ENCODE measurements at regions not wholly inside any gene's neighbourhood (a gene's known extent, or its start where the extent isn't known, plus 50 kb on each side); places are given as distances from the start of the nearest gene placed in this dataset.
"Not testable (repeated sequence)": the region's sequence is repeated elsewhere in the genome, so short reads cannot be mapped to it uniquely, and the experiment has no call there.

GRCh38 chr13:87376081-87376480, 295.1 kb upstream of the SLITRK5 start:
- no peak for DNase-seq

- DNase-seq, result no peak
Measured at GRCh38 chr13:87384099-87384498, 287.1 kb upstream of the SLITRK5 start.

GRCh38 chr13:87393358-87393757, 277.8 kb upstream of the SLITRK5 start:
- DNase-seq, result no peak

- no peak for DNase-seq
Measured at GRCh38 chr13:87398047-87398446, 273.1 kb upstream of the SLITRK5 start.

- no peak for DNase-seq
Measured at GRCh38 chr13:87403748-87404432, 267.3 kb upstream of the SLITRK5 start.

GRCh38 chr13:87426742-87427141, 244.4 kb upstream of the SLITRK5 start:
- DNase-seq, result no peak

- no peak for DNase-seq
Measured at GRCh38 chr13:87444135-87444534, 227.0 kb upstream of the SLITRK5 start.

GRCh38 chr13:87452281-87452680, 218.9 kb upstream of the SLITRK5 start:
- DNase-seq, result no peak

- peak; percentile 19 for DNase-seq
Measured at GRCh38 chr13:87453244-87453643, 217.9 kb upstream of the SLITRK5 start.

- no peak for DNase-seq
Measured at GRCh38 chr13:87459419-87459818, 211.8 kb upstream of the SLITRK5 start.

GRCh38 chr13:87497426-87497825, 173.7 kb upstream of the SLITRK5 start:
- DNase-seq, result no peak

- no peak for DNase-seq
Measured at GRCh38 chr13:87498681-87499080, 172.5 kb upstream of the SLITRK5 start.

GRCh38 chr13:87524775-87525174, 146.4 kb upstream of the SLITRK5 start:
- no peak for DNase-seq

- DNase-seq, result no peak
Measured at GRCh38 chr13:87533776-87534175, 137.4 kb upstream of the SLITRK5 start.

- DNase-seq, result no peak
Measured at GRCh38 chr13:87535911-87536310, 135.3 kb upstream of the SLITRK5 start.

GRCh38 chr13:87536499-87536898, 134.7 kb upstream of the SLITRK5 start:
- DNase-seq, result no peak

GRCh38 chr13:87536899-87537298, 134.3 kb upstream of the SLITRK5 start:
- DNase-seq, result no peak

- DNase-seq, result no peak
Measured at GRCh38 chr13:87537951-87538350, 133.2 kb upstream of the SLITRK5 start.

- DNase-seq, result no peak
Measured at GRCh38 chr13:87538366-87539052, 132.7 kb upstream of the SLITRK5 start.

- DNase-seq, result no peak
Measured at GRCh38 chr13:87553142-87553541, 118.0 kb upstream of the SLITRK5 start.

GRCh38 chr13:87554045-87554444, 117.1 kb upstream of the SLITRK5 start:
- DNase-seq, result no peak

GRCh38 chr13:87557788-87558187, 113.4 kb upstream of the SLITRK5 start:
- no peak for DNase-seq

- not testable (repeated sequence) for DNase-seq
Measured at GRCh38 chr13:87561580-87561979, 109.6 kb upstream of the SLITRK5 start.

- DNase-seq, result no peak
Measured at GRCh38 chr13:87570669-87571068, 100.5 kb upstream of the SLITRK5 start.

- DNase-seq, result no peak
Measured at GRCh38 chr13:87582399-87582798, 88.8 kb upstream of the SLITRK5 start.
